Tibial nerve (tissue), 4 donors: ENCODE measurements at regions not wholly inside any gene's neighbourhood (a gene's known extent, or its start where the extent isn't known, plus 50 kb on each side); places are given as distances from the start of the nearest gene placed in this dataset.

Experiments
- EP300 ChIP-seq, 2 donors: sonication (generic); formaldehyde crosslinking; IDR thresholded peaks; one replicate each; pipeline ENCODE4 v1.6.1; 2017; ENCODE audit warnings: antibody characterized with exemption in 2 of 2, mild to moderate bottlenecking in 1 of 2
- POLR2A ChIP-seq, 2 donors: fragments of 450-650 bp; IDR thresholded peaks; one replicate each; pipeline ENCODE4 v1.6.1; 2017; ENCODE audit warnings: antibody characterized with exemption in 2 of 2, mild to moderate bottlenecking in 2 of 2, moderate library complexity in 2 of 2
- TF ChIP-seq, protein P1 (sequence below), 5 experiments: fragments of 200-600 bp in 3 of 5; fragments of 450-650 bp in 2 of 5; sonication (generic) in 3 of 5; IDR thresholded peaks; one replicate each; pipeline ENCODE4 v1.5.1; 2016 to 2019; ENCODE audit warnings: antibody characterized with exemption in 5 of 5, mild to moderate bottlenecking in 3 of 5, moderate library complexity in 2 of 5

DNA sequence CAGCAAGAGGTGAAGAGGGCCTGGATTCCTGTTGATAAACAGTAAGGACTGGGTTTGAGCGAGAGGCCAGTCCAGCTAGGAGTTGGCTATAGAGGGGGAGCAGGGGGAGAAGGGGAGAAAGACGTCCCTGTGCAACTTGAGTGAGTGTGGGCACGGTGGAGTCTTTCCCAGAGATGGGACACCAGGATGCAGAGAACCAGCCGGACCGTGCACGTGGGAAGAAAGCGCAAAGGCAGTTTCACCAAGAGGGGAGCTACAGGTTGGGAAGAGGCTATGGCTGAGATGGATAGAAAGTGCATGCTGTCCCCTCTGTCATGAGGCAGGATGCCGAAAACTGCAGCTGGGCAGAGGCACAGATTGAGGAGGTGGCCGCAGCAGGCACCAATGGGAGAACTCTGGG lies 96.0 kb upstream of the TLE3 start:
- TF ChIP-seq, protein P1, sequence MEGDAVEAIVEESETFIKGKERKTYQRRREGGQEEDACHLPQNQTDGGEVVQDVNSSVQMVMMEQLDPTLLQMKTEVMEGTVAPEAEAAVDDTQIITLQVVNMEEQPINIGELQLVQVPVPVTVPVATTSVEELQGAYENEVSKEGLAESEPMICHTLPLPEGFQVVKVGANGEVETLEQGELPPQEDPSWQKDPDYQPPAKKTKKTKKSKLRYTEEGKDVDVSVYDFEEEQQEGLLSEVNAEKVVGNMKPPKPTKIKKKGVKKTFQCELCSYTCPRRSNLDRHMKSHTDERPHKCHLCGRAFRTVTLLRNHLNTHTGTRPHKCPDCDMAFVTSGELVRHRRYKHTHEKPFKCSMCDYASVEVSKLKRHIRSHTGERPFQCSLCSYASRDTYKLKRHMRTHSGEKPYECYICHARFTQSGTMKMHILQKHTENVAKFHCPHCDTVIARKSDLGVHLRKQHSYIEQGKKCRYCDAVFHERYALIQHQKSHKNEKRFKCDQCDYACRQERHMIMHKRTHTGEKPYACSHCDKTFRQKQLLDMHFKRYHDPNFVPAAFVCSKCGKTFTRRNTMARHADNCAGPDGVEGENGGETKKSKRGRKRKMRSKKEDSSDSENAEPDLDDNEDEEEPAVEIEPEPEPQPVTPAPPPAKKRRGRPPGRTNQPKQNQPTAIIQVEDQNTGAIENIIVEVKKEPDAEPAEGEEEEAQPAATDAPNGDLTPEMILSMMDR (IDR thresholded peaks at IDR 0.05), result no peak
- TF ChIP-seq EP300 (IDR thresholded peaks at IDR 0.05) (no peak), POLR2A (IDR thresholded peaks at IDR 0.05) (no peak)
